Uterus (tissue), 2 donors: ENCODE measurements at regions not wholly inside any gene's neighbourhood (a gene's known extent, or its start where the extent isn't known, plus 50 kb on each side); places are given as distances from the start of the nearest gene placed in this dataset.

Experiments
- CTCF ChIP-seq, 4 experiments: fragments of 200-600 bp in 2 of 4; fragments of 450-650 bp in 2 of 4; sonication (generic) in 2 of 4; IDR thresholded peaks; one replicate each; pipeline ENCODE4 v1.5.1; 2016 to 2019; ENCODE audit warnings: antibody characterized with exemption in 4 of 4, mild to moderate bottlenecking in 2 of 4, moderate library complexity in 1 of 4
- POLR2A ChIP-seq, 2 donors: fragments of 450-650 bp; IDR thresholded peaks; one replicate each; pipeline ENCODE4 v1.6.1; 2016; ENCODE audit warnings: antibody characterized with exemption in 2 of 2, mild to moderate bottlenecking in 1 of 2, moderate library complexity in 1 of 2

- TF ChIP-seq CTCF (IDR thresholded peaks at IDR 0.05), result no peak
- TF ChIP-seq POLR2A (IDR thresholded peaks at IDR 0.05), result no peak
These were observed 65.6 kb upstream of the RUNX3 start for GRCh38 chr1:24995661-24996060.
